DMS53 treated with DMSO at 0.1 percent for 48 hours (cell line): ENCODE measurements at regions not wholly inside any gene's neighbourhood (a gene's known extent, or its start where the extent isn't known, plus 50 kb on each side); places are given as distances from the start of the nearest gene placed in this dataset.
"Not testable (repeated sequence)": the region's sequence is repeated elsewhere in the genome, so short reads cannot be mapped to it uniquely, and the experiment has no call there.

Experiments used
- DNase-seq: peaks from one replicate; lab custom pipeline; 2025; ENCODE audit not compliant: unreplicated experiment; lab: John Stamatoyannopoulos, UW

- DNase-seq = no peak
Observed at GRCh38 chr4:140219567-140219966, 65.6 kb upstream of the MAML3 start.

- DNase-seq = not testable (repeated sequence)
Observed at GRCh38 chr4:140219070-140219469, 65.1 kb upstream of the MAML3 start.

- no peak for DNase-seq
Observed at GRCh38 chr4:140213749-140214148, 59.8 kb upstream of the MAML3 start.

DNA sequence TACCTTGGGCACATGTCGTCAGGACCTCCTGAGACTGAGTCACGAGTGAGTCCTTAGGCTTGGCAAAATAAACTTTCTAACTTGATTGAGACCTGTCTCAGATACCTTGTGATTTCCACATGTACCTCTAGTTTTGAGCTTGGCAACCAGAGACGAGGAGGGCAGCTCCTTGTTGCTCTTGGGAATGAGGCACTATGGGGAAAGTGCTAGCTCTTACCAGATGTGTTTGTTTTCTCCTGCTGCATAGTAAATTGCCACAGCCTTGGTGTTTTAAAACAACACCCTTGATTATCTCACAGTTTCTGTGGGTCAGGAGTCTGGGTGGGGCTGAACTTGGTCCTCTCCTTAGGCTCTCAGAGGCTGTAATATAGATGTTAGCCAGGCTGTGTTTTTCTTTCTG lies 59.1 kb upstream of the MAML3 start:
- no peak for DNase-seq

DNA sequence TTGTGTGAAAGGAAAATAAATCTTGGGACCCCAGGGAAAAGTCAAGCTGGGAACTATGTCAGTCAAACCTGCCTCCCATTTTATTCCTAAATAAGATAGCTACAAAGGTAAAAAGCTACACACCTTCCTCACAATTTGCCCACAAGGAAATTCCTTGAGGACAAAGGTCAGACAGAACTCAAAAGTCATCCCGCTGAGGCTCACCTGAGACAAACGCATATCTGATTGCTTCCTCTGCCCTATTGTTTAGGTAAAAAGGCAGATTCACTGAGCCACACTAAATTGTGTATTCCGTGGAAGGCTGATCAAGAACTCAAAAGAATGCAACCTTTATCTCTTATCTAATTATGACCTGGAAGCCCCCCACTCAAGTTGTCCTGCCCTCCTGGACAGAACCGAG lies 58.7 kb upstream of the MAML3 start:
- DNase-seq = no peak

GRCh38 chr4:140212194-140212593 lies 58.2 kb upstream of the MAML3 start:
- DNase-seq = no peak

GRCh38 chr4:140211693-140212092 lies 57.7 kb upstream of the MAML3 start:
- no peak for DNase-seq

DNA sequence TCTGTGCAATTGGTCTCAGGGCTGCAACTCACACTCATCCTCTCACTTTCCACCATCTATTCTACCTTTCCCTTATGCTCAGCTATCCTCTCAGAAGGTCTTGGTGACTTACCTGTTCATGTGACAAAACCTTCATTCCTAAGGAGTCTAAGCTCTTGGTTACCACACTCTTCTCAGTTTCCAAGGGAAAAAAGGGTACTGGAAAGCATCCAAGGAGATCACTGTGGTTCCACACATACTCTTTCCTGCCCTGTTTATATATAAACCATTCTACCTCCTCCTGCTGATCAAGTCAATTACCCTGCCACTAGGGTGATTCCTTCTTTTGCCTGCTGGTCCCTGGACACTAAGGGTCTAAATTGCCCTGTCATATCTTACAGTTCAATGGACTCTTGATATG lies 57.2 kb upstream of the MAML3 start:
- no peak for DNase-seq

DNA sequence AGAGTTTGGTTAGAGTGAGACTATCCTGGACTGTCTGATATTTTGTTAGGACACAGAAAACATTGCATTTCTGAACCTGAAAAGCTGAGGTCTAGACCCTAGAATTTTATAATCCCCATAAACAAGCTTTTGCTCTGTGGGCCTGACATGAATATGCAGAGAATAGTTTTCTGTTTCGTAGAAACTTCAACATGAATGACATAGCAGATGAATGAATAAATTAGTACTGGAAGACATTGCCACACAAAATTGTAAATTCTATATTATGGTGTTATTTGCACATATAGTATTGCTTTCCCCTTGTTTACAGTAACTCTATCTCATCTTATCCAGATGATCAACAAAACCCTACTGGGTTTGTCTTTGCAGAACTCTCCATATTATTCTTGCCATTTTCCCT lies 54.9 kb upstream of the MAML3 start:
- DNase-seq = no peak
